ENCODE measurements at regions not wholly inside any gene's neighbourhood (a gene's known extent, or its start where the extent isn't known, plus 50 kb on each side); places are given as distances from the start of the nearest gene placed in this dataset.

- DNase-seq (ENCODE audit: low spot score) (no peak), ATAC-seq (ENCODE audit: low read depth) (no peak)
- no peak overlapping the region for H3K4me3 ChIP-seq (ENCODE audit: severe bottlenecking)
- no peaks in the 10 kb centered on the region for H3K9me3 ChIP-seq (ENCODE audit: severe bottlenecking)
- H3K36me3 ChIP-seq (ENCODE audit: low read depth): no peaks in the 10 kb centered on the region
- H3K4me1 ChIP-seq (ENCODE audit: insufficient read depth, poor library complexity, severe bottlenecking): no peaks in the 10 kb centered on the region
- no peak for TF ChIP-seq CTCF (IDR thresholded peaks at IDR 0.05; ENCODE audit: poor library complexity, severe bottlenecking)
- H3K27ac ChIP-seq (ENCODE audit: poor library complexity, severe bottlenecking): no peak overlapping the region
- no peaks in the 10 kb centered on the region for H3K27me3 ChIP-seq (ENCODE audit: insufficient read depth, poor library complexity, severe bottlenecking)
Observed at GRCh38 chr3:18481946-18482548, 56.9 kb upstream of the SATB1 start.

- Histone ChIP-seq H3K36me3 (ENCODE audit: low read depth) (no peaks in the 10 kb centered on the region), H3K27me3 (ENCODE audit: insufficient read depth, poor library complexity, severe bottlenecking) (no peaks in the 10 kb centered on the region), H3K4me3 (ENCODE audit: severe bottlenecking) (no peak overlapping the region), H3K9me3 (ENCODE audit: severe bottlenecking) (no peaks in the 10 kb centered on the region), H3K27ac (ENCODE audit: poor library complexity, severe bottlenecking) (no peak overlapping the region), H3K4me1 (ENCODE audit: insufficient read depth, poor library complexity, severe bottlenecking) (no peaks in the 10 kb centered on the region)
- DNase-seq (ENCODE audit: low spot score): no peak
- no peak for ATAC-seq (ENCODE audit: low read depth)
- TF ChIP-seq CTCF (IDR thresholded peaks at IDR 0.05; ENCODE audit: poor library complexity, severe bottlenecking): no peak
Observed at GRCh38 chr3:18477620-18478019, 52.5 kb upstream of the SATB1 start.

Data from RWPE2 (cell line).